Gastroesophageal sphincter (tissue), 4 donors: ENCODE measurements at regions not wholly inside any gene's neighbourhood (a gene's known extent, or its start where the extent isn't known, plus 50 kb on each side); places are given as distances from the start of the nearest gene placed in this dataset.

ENCODE experiments used
- ATAC-seq: fragments of 150-250 bp; one replicate; pipeline ENCODE4 v1.9.1; 2016; ENCODE audit warnings: mild to moderate bottlenecking, moderate library complexity
- H3K27ac ChIP-seq, 4 donors: fragments of 200-600 bp; sonication (generic) in 3 of 4; 1 replicate in 3 of 4; 2 replicates in 1 of 4; pipeline ENCODE4 v1.5.1; 2016 to 2019
- H3K27me3 ChIP-seq: fragments of 200-600 bp; sonication (generic); one replicate; pipeline ENCODE4 v1.5.1; 2019
- H3K36me3 ChIP-seq, 2 donors: fragments of 200-600 bp; sonication (generic); one replicate each; pipeline ENCODE4 v1.5.1; 2019; ENCODE audit warnings: control low read depth in 1 of 2
- H3K4me1 ChIP-seq, 3 donors: fragments of 200-600 bp; sonication (generic); 1 replicate in 2 of 3; 2 replicates in 1 of 3; pipeline ENCODE4 v1.5.1; 2016 to 2019; ENCODE audit warnings: control low read depth in 2 of 3
- H3K4me3 ChIP-seq, 2 donors: fragments of 200-600 bp; sonication (generic); one replicate each; pipeline ENCODE4 v1.5.1; 2019; ENCODE audit warnings: mild to moderate bottlenecking in 1 of 2, moderate library complexity in 1 of 2
- H3K9me3 ChIP-seq, 3 donors: fragments of 200-600 bp; sonication (generic); one replicate each; pipeline ENCODE4 v1.5.1; 2017 to 2019; ENCODE audit warnings: control low read depth in 2 of 3
- EP300 ChIP-seq: sonication (generic); formaldehyde crosslinking; IDR thresholded peaks from one replicate; pipeline ENCODE4 v1.6.1; 2017; ENCODE audit warnings: antibody characterized with exemption, mild to moderate bottlenecking
- POLR2A ChIP-seq, 2 donors: fragments of 450-650 bp; IDR thresholded peaks; one replicate each; pipeline ENCODE4 v1.6.1; 2017; ENCODE audit warnings: antibody characterized with exemption in 2 of 2, mild to moderate bottlenecking in 2 of 2, moderate library complexity in 1 of 2
- POLR2AphosphoS5 ChIP-seq: sonication (generic); formaldehyde crosslinking; IDR thresholded peaks from one replicate; pipeline ENCODE4 v1.6.1; 2017; ENCODE audit warnings: antibody characterized with exemption
- WGBS, 2 donors: methylation state at CpG; one replicate each; pipeline ENCODE4 v1.1.5; 2018; ENCODE audit warnings: low coverage in 1 of 2; 5-methylcytosine and 5-hydroxymethylcytosine counted together
- TF ChIP-seq, protein P1 (sequence below), 4 experiments: fragments of 200-600 bp in 2 of 4; fragments of 450-650 bp in 2 of 4; sonication (generic) in 1 of 4; IDR thresholded peaks; one replicate each; pipeline ENCODE4 v1.5.1; 2017 to 2019; ENCODE audit warnings: antibody characterized with exemption in 4 of 4, mild to moderate bottlenecking in 2 of 4, moderate library complexity in 2 of 4

DNA sequence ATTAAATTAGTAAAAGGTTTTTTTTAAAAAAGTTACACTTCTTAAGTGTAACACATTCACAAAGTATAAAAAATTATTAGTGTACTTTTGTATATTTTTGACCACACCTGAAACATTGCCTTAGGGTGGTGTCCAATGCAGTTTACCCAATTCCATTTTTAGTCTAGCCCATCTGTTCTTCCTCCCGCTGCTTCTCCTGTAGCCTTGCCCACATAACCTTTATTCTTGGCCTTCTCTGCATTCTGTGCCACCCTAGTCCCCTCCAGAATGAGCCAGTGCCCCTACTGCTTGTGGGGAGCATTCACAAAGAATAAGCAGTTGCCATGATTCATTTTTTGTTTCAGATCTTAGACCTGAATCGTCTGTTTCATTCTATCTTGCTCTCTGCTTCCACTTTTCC lies 78.4 kb upstream of the MYT1L start:
- no peak overlapping the region for H3K27ac ChIP-seq

DNA sequence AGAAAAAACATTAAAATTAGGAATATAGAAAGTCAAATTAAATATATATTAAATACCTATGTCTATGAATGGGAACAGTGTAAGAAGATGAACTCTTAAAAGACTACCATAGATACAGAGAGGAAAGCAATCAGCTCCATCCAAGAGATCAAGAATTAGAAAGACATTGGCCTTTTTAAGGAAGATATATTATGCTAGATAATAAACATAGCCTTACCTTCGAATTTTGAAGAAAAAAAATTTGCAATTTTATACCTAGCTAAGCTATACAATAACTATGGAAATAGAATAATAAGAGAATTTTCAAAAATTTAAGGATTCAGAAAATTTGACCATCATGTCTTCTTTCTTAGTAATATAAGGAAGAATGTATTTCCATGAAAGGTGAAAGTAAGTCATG lies 74.7 kb upstream of the MYT1L start:
- H3K9me3 ChIP-seq: peaks cover 0 to 12% (median 0%) of the 10 kb centered on the region in 3 donors
- H3K4me1 ChIP-seq: no peaks in the 10 kb centered on the region
- no peak overlapping the region for H3K27ac ChIP-seq
- no peak overlapping the region for H3K4me3 ChIP-seq
- ATAC-seq: no peak
- no peaks in the 10 kb centered on the region for H3K27me3 ChIP-seq
- H3K36me3 ChIP-seq: no peaks in the 10 kb centered on the region
- 40 to 61% methylated on average over 1 of the region's 1 CpG for WGBS, 2 donors
- TF ChIP-seq POLR2A (IDR thresholded peaks at IDR 0.05) (no peak), EP300 (no peak), POLR2AphosphoS5 (no peak)
- TF ChIP-seq, protein P1, sequence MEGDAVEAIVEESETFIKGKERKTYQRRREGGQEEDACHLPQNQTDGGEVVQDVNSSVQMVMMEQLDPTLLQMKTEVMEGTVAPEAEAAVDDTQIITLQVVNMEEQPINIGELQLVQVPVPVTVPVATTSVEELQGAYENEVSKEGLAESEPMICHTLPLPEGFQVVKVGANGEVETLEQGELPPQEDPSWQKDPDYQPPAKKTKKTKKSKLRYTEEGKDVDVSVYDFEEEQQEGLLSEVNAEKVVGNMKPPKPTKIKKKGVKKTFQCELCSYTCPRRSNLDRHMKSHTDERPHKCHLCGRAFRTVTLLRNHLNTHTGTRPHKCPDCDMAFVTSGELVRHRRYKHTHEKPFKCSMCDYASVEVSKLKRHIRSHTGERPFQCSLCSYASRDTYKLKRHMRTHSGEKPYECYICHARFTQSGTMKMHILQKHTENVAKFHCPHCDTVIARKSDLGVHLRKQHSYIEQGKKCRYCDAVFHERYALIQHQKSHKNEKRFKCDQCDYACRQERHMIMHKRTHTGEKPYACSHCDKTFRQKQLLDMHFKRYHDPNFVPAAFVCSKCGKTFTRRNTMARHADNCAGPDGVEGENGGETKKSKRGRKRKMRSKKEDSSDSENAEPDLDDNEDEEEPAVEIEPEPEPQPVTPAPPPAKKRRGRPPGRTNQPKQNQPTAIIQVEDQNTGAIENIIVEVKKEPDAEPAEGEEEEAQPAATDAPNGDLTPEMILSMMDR (IDR thresholded peaks at IDR 0.05): no peak

More for the DNA sequence above, 78.4 kb upstream of the MYT1L start:
- WGBS, 2 donors: 68 to 79% methylated on average over 2 of the region's 2 CpGs
- H3K4me3 ChIP-seq: no peak overlapping the region
- TF ChIP-seq POLR2A (IDR thresholded peaks at IDR 0.05) (no peak), EP300 (no peak), POLR2AphosphoS5 (no peak)
- TF ChIP-seq, protein P1 (IDR thresholded peaks at IDR 0.05): no peak
- H3K9me3 ChIP-seq: peaks cover 0 to 12% (median 0%) of the 10 kb centered on the region in 3 donors
- no peak for ATAC-seq
- H3K36me3 ChIP-seq: no peaks in the 10 kb centered on the region
- no peaks in the 10 kb centered on the region for H3K4me1 ChIP-seq
- no peaks in the 10 kb centered on the region for H3K27me3 ChIP-seq

DNA sequence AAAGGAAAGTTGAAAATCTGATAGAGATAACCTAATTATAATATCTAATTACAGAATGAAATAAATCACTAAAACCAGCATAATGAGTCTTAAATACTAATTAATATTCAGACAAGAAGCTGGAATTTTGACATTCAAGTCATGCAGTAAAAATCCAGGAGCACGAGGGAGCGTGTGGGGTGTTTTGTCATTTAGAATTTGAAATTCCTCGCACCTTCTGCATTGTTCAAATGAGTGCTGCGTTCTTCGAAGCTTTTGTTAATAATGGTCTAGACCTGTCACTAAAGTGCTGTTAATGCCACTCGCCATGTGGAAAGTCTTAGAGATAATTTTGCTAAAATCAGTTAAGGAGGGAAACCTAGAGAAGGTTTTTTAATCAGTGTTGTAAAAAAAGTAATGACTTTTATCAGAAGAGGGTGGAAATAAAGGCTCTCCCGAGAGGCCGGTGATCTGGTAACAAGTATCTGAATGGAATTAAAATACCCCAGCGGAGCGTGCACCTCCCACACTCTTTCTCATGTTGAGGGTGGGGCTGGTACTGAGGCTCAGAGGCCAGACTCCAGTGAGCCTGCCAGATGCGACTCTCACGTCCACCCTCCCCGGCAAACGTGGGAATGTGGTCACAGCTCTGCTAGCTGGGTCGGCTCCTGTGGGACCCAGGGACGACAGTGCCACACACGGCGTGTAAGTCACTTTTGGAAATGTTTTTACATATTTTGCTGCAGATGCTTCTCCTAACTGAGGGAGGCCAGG lies 69.4 kb upstream of the MYT1L start:
- no peak for TF ChIP-seq EP300
- TF ChIP-seq, protein P1 (IDR thresholded peaks at IDR 0.05): no peak
- TF ChIP-seq POLR2A (IDR thresholded peaks at IDR 0.05): no peak
- TF ChIP-seq POLR2AphosphoS5: no peak
- H3K4me3 ChIP-seq: no peak overlapping the region
- no peaks in the 10 kb centered on the region for H3K36me3 ChIP-seq
- no peaks in the 10 kb centered on the region for H3K27me3 ChIP-seq
- ATAC-seq: no peak
- H3K27ac ChIP-seq: no peak overlapping the region
- no peaks in the 10 kb centered on the region for H3K4me1 ChIP-seq
- peaks cover 0 to 5% (median 0%) of the 10 kb centered on the region in 3 donors for H3K9me3 ChIP-seq
- WGBS, 2 donors: 73 to 86% methylated on average over 10 to 11 of the region's 18 CpGs

DNA sequence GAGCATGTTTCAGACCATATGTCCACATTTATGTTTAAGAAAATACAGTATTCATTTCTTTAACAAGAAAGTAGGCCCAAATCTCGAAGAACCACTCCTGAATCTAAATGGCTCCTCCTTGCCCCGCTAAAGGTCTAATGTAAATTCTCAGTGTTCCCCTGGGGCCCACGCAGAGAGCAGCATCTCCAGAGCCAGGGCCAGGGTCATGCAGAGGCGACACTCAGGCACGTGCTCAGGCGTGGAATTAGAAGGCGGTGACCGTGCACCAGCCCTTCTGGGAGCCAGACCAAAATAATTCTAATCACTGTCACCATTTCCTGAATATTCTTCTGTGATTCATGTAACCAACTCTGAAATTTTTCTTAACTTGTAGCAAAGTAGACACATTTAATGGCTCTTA lies 68.3 kb upstream of the MYT1L start:
- H3K4me1 ChIP-seq: no peaks in the 10 kb centered on the region
- no peaks in the 10 kb centered on the region for H3K27me3 ChIP-seq
- ATAC-seq: no peak
- H3K27ac ChIP-seq: no peak overlapping the region
- 75 to 84% methylated on average over 6 to 8 of the region's 8 CpGs for WGBS, 2 donors
- no peaks in the 10 kb centered on the region for H3K36me3 ChIP-seq
- H3K9me3 ChIP-seq: peaks cover 0 to 3% (median 0%) of the 10 kb centered on the region in 3 donors
- TF ChIP-seq POLR2A (IDR thresholded peaks at IDR 0.05) (no peak), EP300 (no peak), POLR2AphosphoS5 (no peak)
- TF ChIP-seq, protein P1 (IDR thresholded peaks at IDR 0.05): no peak
- no peak overlapping the region for H3K4me3 ChIP-seq

DNA sequence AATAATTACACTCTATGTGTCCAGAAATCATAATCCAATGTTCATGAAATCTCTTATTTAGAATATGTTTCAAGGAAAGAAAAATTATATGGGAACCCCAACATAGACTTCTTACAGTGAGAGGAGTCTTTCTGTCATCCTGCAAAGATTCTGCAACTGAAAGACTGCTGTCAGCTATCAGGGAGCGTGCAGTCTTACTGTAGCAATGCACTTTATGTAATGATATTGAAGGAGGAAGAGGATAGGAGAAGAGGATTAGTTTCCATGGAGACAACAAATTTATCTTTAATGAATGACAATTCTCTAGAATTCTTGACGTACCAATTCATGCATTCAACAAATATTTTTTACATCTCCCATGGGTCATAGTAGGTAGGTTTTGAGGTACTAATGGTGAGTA lies 61.3 kb upstream of the MYT1L start:
- H3K27me3 ChIP-seq: no peaks in the 10 kb centered on the region
- H3K4me1 ChIP-seq: no peaks in the 10 kb centered on the region
- H3K27ac ChIP-seq: no peak overlapping the region
- peaks cover 0 to 17% (median 0%) of the 10 kb centered on the region in 3 donors for H3K9me3 ChIP-seq
- no peak overlapping the region for H3K4me3 ChIP-seq
- 59 to 86% methylated on average over 2 of the region's 2 CpGs for WGBS, 2 donors
- no peak for TF ChIP-seq POLR2A (IDR thresholded peaks at IDR 0.05)
- no peak for TF ChIP-seq POLR2AphosphoS5
- TF ChIP-seq, protein P1 (IDR thresholded peaks at IDR 0.05): no peak
- TF ChIP-seq EP300: no peak
- H3K36me3 ChIP-seq: no peaks in the 10 kb centered on the region
- ATAC-seq: no peak
